ENCODE measurements at regions not wholly inside any gene's neighbourhood (a gene's known extent, or its start where the extent isn't known, plus 50 kb on each side); places are given as distances from the start of the nearest gene placed in this dataset.

DNA sequence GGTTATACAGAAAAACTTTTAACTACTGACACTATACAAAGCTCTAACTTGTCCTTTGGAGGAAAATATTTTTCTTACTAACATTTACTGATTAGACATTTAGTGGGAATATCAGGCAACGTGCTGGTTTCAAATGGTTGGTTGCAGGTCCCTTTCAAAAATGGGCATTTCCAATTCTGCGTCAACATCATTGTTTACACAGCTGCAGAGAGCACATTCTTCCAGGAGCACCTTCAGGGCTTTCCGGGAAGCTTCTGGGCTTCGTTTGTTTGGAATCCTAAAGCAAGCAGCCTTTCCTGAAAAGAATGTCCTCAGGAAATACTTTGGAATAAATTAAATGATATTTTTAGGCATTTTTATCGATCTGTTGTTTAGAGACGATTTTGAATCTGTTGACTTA, 289.7 kb downstream of the TRIML1 start:
- TF ChIP-seq, protein P1, sequence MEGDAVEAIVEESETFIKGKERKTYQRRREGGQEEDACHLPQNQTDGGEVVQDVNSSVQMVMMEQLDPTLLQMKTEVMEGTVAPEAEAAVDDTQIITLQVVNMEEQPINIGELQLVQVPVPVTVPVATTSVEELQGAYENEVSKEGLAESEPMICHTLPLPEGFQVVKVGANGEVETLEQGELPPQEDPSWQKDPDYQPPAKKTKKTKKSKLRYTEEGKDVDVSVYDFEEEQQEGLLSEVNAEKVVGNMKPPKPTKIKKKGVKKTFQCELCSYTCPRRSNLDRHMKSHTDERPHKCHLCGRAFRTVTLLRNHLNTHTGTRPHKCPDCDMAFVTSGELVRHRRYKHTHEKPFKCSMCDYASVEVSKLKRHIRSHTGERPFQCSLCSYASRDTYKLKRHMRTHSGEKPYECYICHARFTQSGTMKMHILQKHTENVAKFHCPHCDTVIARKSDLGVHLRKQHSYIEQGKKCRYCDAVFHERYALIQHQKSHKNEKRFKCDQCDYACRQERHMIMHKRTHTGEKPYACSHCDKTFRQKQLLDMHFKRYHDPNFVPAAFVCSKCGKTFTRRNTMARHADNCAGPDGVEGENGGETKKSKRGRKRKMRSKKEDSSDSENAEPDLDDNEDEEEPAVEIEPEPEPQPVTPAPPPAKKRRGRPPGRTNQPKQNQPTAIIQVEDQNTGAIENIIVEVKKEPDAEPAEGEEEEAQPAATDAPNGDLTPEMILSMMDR (IDR thresholded peaks at IDR 0.05; ENCODE audit: borderline replicate concordance, extremely low read depth, insufficient read depth): no peak
- FAIRE-seq (no peak), DNase-seq (peak in 3 of 5 donors; percentile 20 to 51 (median 35))
- Histone ChIP-seq H3K27ac (ENCODE audit: low read depth in 2 of 2, low read length in 2 of 2) (no peak overlapping the region), H3K4me3 (ENCODE audit: low read length in 3 of 3) (no peak overlapping the region), H3K9me3 (ENCODE audit: control insufficient read depth in 2 of 3, insufficient read depth in 1 of 3, low read length in 3 of 3) (no peaks in the 10 kb centered on the region), H3K9ac (ENCODE audit: low read length in 3 of 3) (no peak overlapping the region), H3K36me3 (ENCODE audit: control insufficient read depth in 2 of 3, insufficient read depth in 3 of 3, low read length in 3 of 3) (no peaks in the 10 kb centered on the region), H3K27me3 (ENCODE audit: control insufficient read depth, insufficient read depth, low read length) (no peaks in the 10 kb centered on the region), H3K4me1 (ENCODE audit: control insufficient read depth in 2 of 3, insufficient read depth in 2 of 3, low read depth in 1 of 3, low read length in 3 of 3) (no peaks in the 10 kb centered on the region)
- intact Hi-C loops (cut with DNase I): no loop called here

DNA sequence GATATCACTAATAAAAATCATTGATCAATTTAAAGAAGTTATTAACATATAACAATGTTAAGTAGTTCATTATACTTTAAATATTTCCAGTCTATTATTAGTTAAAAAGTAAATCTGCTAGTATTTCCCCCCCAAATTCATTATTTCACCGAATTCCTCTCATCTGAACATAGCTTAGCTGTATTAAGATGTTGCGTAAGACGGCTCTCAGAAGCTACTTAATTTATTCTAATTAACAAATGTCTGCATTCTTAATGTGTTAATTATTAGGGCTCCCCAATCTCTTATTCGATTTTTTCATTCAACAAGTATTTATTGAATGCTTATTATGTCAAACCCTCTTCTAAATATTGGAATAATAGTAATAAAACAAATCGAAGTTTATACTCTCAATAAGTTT, 290.7 kb downstream of the TRIML1 start:
- no peaks in the 10 kb centered on the region for H3K9me3 ChIP-seq (ENCODE audit: control insufficient read depth in 2 of 3, insufficient read depth in 1 of 3, low read length in 3 of 3)
- TF ChIP-seq, protein P1 (IDR thresholded peaks at IDR 0.05; ENCODE audit: borderline replicate concordance, extremely low read depth, insufficient read depth): no peak
- DNase-seq (no peak), FAIRE-seq (peak; percentile 27)
- H3K4me1 ChIP-seq (ENCODE audit: control insufficient read depth in 2 of 3, insufficient read depth in 2 of 3, low read depth in 1 of 3, low read length in 3 of 3): no peaks in the 10 kb centered on the region
- no peaks in the 10 kb centered on the region for H3K36me3 ChIP-seq (ENCODE audit: control insufficient read depth in 2 of 3, insufficient read depth in 3 of 3, low read length in 3 of 3)
- no peak overlapping the region for H3K27ac ChIP-seq (ENCODE audit: low read depth in 2 of 2, low read length in 2 of 2)
- intact Hi-C loops (cut with DNase I): no loop called here
- no peak overlapping the region for H3K9ac ChIP-seq (ENCODE audit: low read length in 3 of 3)
- H3K27me3 ChIP-seq (ENCODE audit: control insufficient read depth, insufficient read depth, low read length): no peaks in the 10 kb centered on the region
- no peak overlapping the region for H3K4me3 ChIP-seq (ENCODE audit: low read length in 3 of 3)

DNA sequence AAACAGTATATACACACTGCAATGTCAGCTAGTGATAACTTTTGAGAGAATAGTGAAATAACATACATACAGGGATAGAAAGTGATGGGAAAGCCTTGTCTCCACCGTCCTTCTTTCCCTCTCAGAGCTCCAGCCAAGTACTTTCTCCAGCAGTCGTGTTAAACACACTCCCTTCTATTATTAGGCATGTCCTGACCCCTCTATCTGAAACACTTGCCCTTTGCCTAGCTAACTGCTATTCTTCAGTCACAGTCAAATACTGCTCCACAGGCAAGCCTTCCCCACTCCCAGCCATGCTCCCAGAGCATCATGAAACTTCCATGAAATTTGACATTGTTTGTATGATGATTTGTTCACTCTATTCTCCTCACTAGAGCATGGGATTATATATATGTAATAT, 291.1 kb downstream of the TRIML1 start:
- Histone ChIP-seq H3K4me3 (ENCODE audit: low read length in 3 of 3) (no peak overlapping the region), H3K36me3 (ENCODE audit: control insufficient read depth in 2 of 3, insufficient read depth in 3 of 3, low read length in 3 of 3) (no peaks in the 10 kb centered on the region), H3K9me3 (ENCODE audit: control insufficient read depth in 2 of 3, insufficient read depth in 1 of 3, low read length in 3 of 3) (no peaks in the 10 kb centered on the region), H3K27me3 (ENCODE audit: control insufficient read depth, insufficient read depth, low read length) (no peaks in the 10 kb centered on the region), H3K4me1 (ENCODE audit: control insufficient read depth in 2 of 3, insufficient read depth in 2 of 3, low read depth in 1 of 3, low read length in 3 of 3) (no peaks in the 10 kb centered on the region), H3K9ac (ENCODE audit: low read length in 3 of 3) (no peak overlapping the region), H3K27ac (ENCODE audit: low read depth in 2 of 2, low read length in 2 of 2) (no peak overlapping the region)
- TF ChIP-seq, protein P1 (IDR thresholded peaks at IDR 0.05; ENCODE audit: borderline replicate concordance, extremely low read depth, insufficient read depth): no peak
- DNase-seq: no peak
- intact Hi-C loops (cut with DNase I): no loop called here
- FAIRE-seq: no peak

DNA sequence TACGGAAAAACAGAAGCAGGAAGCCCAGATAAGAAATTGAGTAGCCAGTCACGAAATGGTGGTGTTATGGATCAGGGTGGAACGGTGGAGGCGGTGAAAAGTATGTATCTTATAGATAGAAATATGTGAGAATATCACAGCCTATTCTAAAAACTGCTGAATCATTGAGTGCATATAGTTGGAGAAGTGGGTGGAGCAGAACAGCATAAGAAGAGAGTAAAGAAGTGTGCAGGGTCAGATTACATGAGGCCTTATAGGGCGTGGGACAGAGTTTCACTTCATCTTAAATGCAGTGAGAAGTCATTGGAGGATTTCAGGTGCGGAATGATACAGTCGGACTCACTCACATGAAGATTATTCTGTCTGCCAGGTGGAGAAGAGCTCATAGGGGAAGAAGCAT, 293.1 kb downstream of the TRIML1 start:
- TF ChIP-seq, protein P1 (IDR thresholded peaks at IDR 0.05; ENCODE audit: borderline replicate concordance, extremely low read depth, insufficient read depth): no peak
- Histone ChIP-seq H3K9me3 (ENCODE audit: control insufficient read depth in 2 of 3, insufficient read depth in 1 of 3, low read length in 3 of 3) (no peaks in the 10 kb centered on the region), H3K4me3 (ENCODE audit: low read length in 3 of 3) (no peak overlapping the region), H3K36me3 (ENCODE audit: control insufficient read depth in 2 of 3, insufficient read depth in 3 of 3, low read length in 3 of 3) (no peaks in the 10 kb centered on the region), H3K27ac (ENCODE audit: low read depth in 2 of 2, low read length in 2 of 2) (no peak overlapping the region), H3K4me1 (ENCODE audit: control insufficient read depth in 2 of 3, insufficient read depth in 2 of 3, low read depth in 1 of 3, low read length in 3 of 3) (no peaks in the 10 kb centered on the region), H3K27me3 (ENCODE audit: control insufficient read depth, insufficient read depth, low read length) (no peaks in the 10 kb centered on the region), H3K9ac (ENCODE audit: low read length in 3 of 3) (no peak overlapping the region)
- intact Hi-C loops (cut with DNase I): no loop called here
- FAIRE-seq: no peak
- no peak for DNase-seq
